Stimulated activated CD8-positive, alpha-beta memory T cell treated with anti-CD3 and anti-CD28 coated beads, Interleukin-4, amount 100 ng/mL, for 4 hours (primary cell): ENCODE measurements at regions not wholly inside any gene's neighbourhood (a gene's known extent, or its start where the extent isn't known, plus 50 kb on each side); places are given as distances from the start of the nearest gene placed in this dataset.

Experiments
- DNase-seq, 2 donors: peaks; one replicate each; pipeline ENCODE4 v3.0.0-alpha.2; 2020; ENCODE audit warnings: low read depth in 2 of 2, low spot score in 1 of 2

DNA sequence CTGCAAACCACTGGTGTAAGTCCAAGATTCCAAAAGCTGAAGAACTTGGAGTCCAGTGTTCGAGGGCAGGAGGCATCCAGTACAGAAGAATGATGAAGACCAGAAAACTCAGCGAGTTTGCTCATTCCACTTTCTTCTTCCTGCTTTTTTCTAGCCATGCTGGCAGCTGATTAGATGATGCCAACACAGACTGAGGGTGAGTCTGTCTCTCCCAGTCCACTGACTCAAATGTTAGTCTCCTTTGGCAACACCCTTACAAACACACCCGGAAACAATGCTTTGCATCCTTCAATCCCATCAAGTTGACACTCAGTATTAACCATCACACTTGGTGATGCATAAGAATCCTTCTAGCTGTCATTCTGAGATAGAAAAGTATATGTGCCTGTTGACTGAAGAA lies 1504.6 kb downstream of the EFNB2 start:
- DNase-seq = no peak

DNA sequence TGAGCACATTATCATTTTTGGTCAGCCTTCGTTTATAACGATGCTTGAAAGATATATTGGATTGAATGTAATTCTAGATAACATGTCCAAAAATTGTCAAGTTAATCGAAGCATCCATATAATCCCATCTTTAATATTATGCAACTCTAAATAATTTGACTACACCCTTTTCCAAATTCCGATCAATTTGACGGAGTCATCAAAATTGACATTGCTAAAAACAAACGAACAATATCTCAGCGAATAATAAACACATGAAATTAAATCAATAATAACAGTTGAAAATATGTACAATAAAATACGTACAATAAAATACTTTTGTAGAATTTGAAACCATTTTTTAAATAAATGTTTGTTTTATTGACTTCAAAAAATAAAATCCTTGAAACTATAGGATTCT lies 1516.4 kb downstream of the EFNB2 start:
- no peak for DNase-seq

DNA sequence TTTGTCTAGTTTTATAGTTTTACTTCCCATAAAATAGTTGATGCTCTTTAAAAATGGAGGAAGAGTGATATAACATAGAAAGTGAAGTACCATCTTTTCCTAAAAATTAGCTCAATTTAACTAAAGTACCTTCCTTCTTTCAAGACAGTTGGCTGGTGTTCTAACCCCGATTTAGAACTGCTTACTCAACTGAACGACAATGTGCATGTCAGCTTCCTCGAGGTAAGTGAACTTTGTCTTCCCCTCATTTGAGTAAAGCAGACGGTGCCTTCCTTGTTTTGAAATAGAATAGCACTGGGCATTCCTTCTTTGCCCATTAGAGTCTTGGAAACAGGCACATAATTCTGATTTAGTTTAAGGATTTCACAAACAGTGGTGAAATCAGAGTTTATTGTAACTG lies 1519.2 kb downstream of the EFNB2 start:
- no peak for DNase-seq

DNA sequence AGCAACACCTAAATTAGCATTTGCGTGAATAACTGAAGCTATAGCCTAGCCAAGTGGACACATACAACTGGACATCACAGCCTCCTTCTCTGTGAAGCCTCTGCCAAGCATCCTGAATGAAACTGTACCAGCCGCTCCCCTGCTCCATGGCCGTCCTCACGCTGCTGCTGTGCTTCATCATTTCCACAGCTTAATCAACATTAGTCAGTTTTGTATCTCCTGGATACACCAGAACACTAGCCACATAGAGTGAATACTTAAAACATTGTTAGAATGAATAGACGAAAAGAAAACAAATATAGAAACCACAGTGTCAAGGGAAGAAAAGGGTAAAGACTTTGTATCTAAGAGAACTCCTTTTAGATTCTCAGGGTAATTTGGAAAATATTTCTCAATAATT lies 1526.9 kb downstream of the EFNB2 start:
- no peak for DNase-seq

DNA sequence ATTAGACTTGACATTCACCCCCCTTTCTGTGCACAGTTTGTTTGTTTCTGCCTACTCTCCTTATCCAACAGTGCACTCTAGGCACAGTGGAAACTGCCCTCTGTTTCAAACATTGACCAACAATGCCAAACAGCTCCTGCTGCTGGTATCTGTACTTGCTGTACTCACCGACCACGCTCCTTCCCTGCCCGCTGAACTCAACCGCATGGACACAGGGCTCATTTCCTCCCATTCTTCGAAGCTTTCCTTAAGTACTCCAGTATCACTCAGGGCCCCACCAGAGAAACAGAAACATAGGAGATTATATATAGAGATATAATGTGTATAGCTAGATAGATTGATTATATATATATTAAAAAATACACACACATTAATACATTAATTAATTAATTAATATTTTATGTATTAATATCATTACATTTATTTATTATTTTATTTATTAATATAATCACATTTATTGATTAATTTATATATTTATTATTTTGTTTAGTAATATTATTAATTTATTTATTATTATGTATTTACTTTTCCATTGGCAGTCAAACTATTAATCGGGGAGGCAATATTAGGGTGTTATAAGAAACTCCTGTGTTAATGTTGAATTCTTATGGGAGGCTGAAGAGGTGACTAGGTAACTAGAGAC lies 1528.2 kb downstream of the EFNB2 start:
- no peak for DNase-seq

DNA sequence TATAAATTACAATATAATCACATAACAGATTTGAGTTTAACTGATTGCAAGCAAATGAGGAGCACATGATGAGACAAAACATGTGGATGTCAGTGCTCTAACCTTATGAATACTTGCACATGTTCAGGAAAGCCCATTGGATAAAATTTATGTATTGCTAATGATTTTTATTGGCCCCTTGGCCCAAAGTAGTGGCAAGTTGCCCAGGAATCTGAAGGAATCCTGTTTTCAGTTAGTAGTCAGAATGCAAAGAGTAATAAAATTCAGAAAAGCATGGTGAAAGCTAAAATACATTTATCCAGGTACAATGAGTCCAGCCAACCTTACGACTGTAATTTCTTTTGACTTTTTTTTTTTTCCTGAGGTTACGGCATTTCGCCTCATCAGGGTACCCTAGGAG lies 1539.4 kb downstream of the EFNB2 start:
- no peak for DNase-seq

DNA sequence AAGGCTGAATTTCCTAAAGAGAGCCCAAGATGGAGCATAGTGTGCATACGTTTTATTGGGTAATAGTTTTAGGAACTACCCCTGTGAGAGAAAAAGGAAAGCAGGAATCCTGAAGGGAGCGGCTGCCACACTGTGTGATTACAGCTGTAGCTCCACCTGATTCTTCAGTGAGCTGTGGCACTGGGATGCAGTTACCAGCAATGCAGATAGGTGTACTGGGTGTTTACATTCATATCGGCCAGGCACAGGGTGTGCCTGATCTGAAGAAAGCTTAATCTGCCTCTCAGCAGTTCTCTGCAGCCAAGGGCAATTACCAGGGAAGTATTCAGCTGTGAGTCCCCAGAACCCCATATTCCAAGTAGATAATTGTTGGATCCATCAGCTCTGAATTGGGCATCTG lies 1541.8 kb downstream of the EFNB2 start:
- no peak for DNase-seq

DNA sequence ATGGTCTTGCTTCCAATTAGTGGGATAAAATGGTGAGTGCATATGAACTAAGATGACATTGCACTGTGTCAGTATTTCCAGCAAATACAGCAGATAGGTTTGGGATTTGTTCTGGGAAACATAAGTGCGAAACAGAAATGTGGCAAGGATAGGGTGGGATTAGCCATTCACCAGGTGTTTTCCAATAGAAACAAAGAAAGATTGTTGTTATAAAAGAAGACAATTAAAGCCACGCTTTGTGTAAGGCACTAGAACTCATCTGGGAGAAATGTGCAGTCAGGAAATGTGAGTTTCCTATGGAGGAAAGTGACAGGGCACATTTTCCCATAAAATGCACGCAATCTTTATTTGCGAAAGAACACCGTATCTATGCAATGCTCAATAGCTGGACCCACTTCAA lies 1547.8 kb downstream of the EFNB2 start:
- no peak for DNase-seq

DNA sequence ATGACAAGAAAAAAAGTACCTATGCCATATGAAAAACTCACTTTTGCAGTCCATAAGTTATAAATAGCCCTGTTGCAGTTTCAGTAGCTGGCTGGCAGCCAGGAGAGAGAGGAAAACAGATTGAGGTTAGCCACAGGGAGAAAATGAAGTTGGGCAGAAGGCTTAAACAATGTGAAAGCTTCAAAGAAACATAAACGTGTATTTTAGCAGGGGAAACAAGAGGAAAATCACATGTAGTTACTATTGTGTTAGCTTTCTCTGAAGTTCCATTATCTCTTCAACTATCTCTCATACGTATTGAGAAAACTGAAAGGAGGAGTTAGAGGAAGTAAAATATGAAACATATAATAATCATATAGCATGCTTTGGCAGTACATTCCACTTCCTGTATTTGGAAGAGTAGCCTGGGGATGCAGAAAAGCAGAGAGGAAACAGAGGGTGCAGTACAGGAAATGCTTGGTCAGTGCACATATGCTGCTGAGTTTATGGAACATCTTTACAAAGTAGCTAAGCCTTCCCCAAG lies 1551.1 kb downstream of the EFNB2 start:
- no peak for DNase-seq

DNA sequence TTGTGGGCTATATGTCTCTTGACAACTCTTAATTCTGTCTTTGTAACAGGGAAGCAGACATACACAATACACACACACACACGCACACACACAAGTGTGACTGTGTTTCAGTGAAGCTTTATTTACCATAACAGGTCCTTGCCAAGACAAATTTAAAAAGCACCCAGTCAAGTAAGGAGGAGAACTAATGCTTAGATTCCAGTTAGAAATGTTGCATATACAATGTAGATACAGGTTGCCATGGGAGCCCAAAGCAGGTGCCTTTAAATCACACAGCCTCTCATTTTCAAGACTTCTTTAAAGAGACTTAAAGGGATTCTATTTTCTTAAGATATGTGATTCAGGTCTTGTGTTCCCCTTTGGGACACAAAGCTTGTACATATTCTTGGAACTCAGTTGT lies 1551.9 kb downstream of the EFNB2 start:
- DNase-seq = no peak

DNA sequence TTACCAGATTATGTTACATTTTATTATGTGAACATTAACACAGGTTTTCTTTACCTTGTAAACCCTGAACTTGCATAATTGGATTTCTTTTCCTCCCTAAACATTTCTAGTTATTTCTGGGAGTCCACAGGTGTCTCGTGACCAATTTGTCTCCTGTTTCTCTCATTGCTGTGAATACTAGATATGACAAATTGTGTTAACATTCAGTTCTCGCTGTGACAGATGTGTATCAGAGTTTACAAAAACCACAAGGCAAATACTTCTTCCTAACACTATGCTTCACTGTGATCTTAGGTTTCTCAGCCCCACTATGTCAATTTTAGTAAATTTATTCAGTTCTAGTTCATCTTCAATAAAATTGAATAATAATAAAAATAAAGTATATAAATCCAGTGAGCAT lies 1554.9 kb downstream of the EFNB2 start:
- DNase-seq = no peak

DNA sequence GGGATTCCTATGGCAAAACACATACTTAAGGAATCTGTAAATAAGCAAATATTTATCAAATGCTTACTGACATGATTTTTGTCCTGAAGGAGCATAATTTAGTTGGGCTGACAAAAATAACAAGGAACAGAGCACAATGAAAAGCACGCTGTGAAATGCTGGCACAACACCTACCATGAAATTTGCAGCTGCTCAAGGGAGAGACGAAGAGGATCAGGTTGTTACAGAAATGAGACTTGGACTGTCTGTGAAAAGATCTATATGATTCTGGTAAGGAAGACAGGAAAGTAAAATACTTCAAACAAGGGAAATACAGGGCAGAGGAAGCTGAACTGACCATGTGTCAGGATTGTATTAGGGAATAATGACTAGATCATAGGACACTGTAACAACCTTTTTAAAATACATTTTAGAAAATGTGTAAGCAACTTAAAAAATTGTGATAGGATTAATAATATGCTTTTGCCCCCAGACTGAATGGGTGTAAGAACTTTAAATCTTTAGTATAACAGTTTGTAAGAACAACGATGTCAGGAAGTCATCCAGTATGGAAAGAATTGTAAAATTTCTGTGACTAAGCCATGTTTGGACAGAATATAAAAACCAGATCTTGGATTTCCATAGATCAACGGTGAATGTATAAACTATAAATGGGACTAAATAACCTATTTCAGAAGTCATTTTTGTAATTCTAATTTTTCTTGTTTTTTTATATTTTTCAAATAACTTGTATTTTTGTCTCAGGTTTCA lies 1556.0 kb downstream of the EFNB2 start:
- no peak for DNase-seq

DNA sequence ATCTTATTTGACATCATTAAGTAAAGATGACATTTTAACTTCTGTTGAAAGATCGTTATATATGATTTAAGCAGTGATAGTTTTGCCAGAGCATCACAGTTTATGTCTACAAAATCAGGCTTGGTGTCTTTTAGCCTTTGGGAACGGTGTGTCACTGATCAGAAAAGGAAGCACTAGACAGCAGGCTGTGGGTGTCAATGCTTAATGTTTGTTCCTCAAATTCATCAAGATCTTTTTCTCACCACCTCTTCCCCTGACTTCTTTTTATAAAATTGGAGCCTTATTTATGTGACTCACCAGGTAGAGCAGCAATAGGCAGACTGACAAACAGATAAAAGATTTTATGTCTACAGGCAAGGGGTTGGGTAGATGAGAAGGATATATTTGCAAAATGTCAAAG lies 1558.5 kb downstream of the EFNB2 start:
- DNase-seq = no peak

DNA sequence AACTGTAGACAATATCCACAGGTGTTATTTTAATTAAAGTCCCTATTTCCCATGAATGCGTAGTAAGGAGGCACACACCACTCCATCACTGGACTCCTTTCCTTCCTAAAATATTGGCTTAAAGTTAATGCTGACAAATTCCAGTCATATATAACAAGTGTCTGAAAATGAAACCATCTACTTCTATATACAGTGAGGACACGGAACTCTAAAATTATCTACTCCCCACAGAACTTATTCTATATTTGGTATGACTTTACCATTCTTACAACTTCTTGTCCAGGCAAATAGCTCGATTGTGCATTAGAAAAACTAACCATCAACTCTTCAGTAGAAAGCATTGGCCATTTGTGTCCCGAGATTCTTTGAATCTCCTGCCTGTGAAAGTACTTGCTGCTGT lies 1560.2 kb downstream of the EFNB2 start:
- no peak for DNase-seq

DNA sequence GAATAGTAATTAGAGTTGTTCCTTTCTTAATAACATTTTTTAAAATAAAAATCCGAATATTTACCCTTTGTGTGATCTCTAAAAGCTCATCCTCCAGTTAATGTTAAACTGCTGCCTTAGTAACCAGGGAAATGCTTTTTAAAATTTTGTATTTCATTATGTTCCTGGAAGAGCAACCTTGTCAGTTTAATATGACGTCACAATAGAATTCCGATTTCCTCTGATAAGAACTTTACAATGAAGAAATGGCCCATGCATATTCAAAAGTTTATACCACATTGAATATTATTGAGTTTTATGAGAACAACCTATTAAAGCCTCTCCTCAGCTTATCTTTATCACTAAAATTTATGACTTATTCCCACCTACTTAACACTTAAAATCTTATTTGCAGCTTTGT lies 1566.6 kb downstream of the EFNB2 start:
- no peak for DNase-seq

DNA sequence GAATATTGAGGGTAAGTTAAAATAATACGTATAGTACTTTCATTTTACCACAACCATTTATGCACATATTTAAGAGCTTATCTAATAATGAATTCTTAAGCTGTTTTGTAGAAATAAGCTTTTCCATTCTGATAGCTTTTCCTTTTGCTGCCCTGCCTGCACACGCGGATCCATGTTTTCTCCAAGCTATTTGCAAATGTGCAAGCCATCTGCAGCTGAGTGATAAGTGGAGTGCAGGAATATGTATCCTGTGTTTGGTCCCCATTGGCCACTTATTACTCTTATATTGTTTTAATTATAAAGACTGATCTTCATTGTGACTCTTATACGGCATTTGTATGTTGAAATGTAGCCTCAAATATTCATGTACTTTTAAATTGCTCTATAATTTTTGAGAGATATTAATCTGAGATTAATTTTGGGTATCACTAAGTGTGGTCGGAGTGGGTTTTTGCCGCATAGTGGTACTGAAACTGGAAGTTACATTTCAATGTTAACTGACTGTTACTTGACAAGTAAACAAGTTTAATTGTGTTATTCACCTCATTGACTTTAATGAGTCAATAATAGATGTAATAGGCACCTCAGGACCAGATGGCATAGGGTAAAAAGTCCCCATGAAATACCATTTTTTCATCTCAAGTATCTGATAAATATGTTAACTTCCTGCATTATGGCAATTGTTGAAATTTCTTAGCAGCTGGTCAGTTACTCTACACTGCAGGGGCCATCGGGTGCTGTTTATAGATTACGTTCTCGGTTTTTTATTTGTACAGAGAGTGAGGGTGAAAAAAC lies 1567.4 kb downstream of the EFNB2 start:
- no peak for DNase-seq

DNA sequence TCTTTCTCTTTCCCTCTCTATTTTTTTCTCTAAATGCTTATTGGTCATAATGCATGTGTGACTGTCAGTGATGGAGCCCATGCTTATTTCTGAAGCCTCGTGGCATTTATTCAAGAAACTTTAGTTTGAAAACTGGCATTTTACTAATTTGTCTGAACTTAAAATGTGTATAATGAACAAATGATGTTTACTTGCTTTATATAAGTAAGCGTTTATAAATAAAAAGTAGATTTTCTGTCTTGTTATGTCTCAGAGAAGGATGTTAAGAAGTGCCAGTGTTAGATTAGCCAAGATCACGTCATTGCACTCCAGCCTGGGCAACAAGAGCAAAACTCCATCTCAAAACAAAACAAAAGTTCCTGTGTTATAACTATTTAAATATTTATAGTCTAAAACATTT lies 1568.1 kb downstream of the EFNB2 start:
- DNase-seq = no peak

DNA sequence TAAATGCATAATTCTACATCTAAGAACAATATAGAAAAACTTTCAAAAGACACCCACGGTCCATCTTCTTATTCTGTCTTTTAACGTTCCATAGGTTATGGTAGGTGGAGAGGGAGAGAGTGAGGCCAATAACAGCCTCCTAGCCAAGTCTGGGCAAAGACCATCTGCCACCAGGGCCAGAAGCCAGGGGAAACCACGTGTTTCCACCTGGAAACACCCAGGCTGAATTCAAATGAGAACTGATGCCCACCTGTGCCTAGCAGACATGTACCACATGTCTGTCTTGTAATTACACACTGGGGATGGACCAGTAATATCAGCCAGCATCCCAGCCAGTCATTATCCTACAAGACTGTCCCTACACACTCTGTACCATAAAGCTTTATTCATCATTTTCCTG lies 1573.1 kb downstream of the EFNB2 start:
- no peak for DNase-seq

DNA sequence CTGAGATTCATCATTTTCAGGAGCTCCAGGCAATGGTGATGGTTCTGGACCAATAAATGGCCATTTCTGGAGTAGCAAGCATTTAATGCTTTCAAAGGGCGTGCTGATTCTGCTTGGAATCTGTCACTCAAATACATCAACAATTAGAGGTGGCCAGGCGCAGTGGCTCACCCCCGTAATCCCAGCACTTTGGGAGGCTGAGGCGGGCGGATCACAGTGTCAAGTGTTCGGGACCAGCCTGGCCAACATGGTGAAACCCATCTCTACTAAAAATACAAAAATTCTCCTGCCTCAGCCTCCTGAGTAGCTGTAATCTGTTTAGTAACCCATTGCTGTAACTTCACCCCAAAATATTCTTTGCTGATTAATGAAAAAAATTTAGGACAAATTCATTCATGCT lies 1574.2 kb downstream of the EFNB2 start:
- no peak for DNase-seq

DNA sequence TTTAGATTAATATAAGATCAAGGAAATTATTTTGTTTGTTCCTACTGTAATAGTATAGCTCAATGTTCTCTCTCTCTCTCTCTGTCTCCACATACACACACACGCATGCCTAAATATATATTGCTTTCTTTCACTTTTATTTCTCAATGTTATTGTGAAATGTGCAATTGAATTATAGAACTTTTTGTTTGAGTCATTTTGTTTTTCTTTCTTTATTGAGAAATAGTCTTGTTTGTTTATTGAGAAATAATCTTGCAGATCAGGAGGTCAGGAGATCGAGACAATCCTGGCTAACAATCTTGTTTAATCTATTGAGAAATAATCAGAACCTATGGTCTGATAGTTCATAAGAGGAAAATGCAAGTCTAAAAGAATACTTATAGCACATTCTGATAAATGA lies 1581.3 kb downstream of the EFNB2 start:
- no peak for DNase-seq

DNA sequence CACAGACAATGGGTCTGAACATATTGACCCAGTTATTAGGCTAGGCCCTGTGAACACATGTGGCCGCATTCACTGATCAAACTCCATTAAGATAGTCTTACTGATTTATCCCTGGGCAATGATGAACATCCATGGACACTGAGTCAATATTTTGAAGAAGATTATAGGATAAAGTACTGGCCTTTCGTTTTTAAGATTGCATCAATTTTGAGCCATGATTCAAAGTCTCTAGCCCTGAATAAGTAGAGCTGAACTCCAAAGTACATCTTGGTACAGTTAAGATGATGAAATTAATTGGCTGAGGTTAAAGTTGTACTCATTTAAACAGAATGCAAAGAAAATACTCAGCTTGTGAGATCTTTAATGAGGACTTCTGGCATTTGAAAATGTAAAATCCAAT lies 1581.9 kb downstream of the EFNB2 start:
- no peak for DNase-seq
